WTC11 (cell line): ENCODE measurements at regions not wholly inside any gene's neighbourhood (a gene's known extent, or its start where the extent isn't known, plus 50 kb on each side); places are given as distances from the start of the nearest gene placed in this dataset.

Experiments
- ATAC-seq: fragments of 200-7000 bp; cut with Tn5 transposase; 2 replicates; pipeline ENCODE4 v1.10.0; 2021; ENCODE audit warnings: mild to moderate bottlenecking, moderate library complexity
- CTCF ChIA-PET: fragments of 300-600 bp; sonication (Branson Sonifier 250); formaldehyde crosslinking; loops from one replicate; lab custom pipeline; 2021; ENCODE audit warnings: antibody characterized with exemption; lab: Charles Lee
- POLR2A ChIA-PET: fragments of 350-600 bp; sonication (Branson Sonifier 250); formaldehyde crosslinking; loops from one replicate; lab custom pipeline; 2021; ENCODE audit warnings: antibody characterized with exemption; lab: Charles Lee
- DNase-seq: peaks from one replicate; pipeline ENCODE4 v3.0.0; 2021; ENCODE audit warnings: low spot score
- H3K27ac Mint-ChIP-seq: 2 replicates; pipeline ENCODE4 v1.8.0; 2021; ENCODE audit warnings: mixed read lengths
- H3K27me3 Mint-ChIP-seq: 2 replicates; pipeline ENCODE4 v1.8.0; 2021; ENCODE audit warnings: low read depth, mild to moderate bottlenecking, moderate library complexity, mixed read lengths
- H3K36me3 Mint-ChIP-seq: 2 replicates; pipeline ENCODE4 v1.8.0; 2021; ENCODE audit warnings: mixed read lengths
- H3K4me1 Mint-ChIP-seq: 2 replicates; pipeline ENCODE4 v1.8.0; 2022; ENCODE audit warnings: mixed read lengths
- H3K4me3 Mint-ChIP-seq: 2 replicates; pipeline ENCODE4 v1.8.0; 2021; ENCODE audit warnings: mild to moderate bottlenecking, moderate library complexity, mixed read lengths
- H3K9me3 Mint-ChIP-seq: 2 replicates; pipeline ENCODE4 v1.8.0; 2021; ENCODE audit warnings: mixed read lengths
- CREB1 ChIP-seq: sonication (generic); formaldehyde crosslinking; IDR thresholded peaks from 2 replicates; pipeline ENCODE4 v1.8.0; 2023; ENCODE audit warnings: mild to moderate bottlenecking, missing genetic modification reagents
- GABPB1 ChIP-seq: sonication (generic); formaldehyde crosslinking; IDR thresholded peaks from 2 replicates; pipeline ENCODE4 v1.8.1; 2023; ENCODE audit warnings: mild to moderate bottlenecking, missing genetic modification reagents
- GRHL2 ChIP-seq: fragments of 250-450 bp; sonication (Bioruptor Pico); IDR thresholded peaks from 2 replicates; pipeline ENCODE4 v1.8.0; 2022; ENCODE audit warnings: mild to moderate bottlenecking, moderate library complexity; ENCODE audit not compliant: insufficient replicate concordance, severe bottlenecking
- JAZF1 ChIP-seq: fragments of 250-450 bp; sonication (Bioruptor Pico); IDR thresholded peaks from 2 replicates; pipeline ENCODE4 v1.9.0; 2021; ENCODE audit warnings: moderate library complexity, mild to moderate bottlenecking, inconsistent platforms
- NFE2L1 ChIP-seq: sonication (generic); formaldehyde crosslinking; IDR thresholded peaks from 2 replicates; pipeline ENCODE4 v1.8.1; 2023; ENCODE audit warnings: missing genetic modification reagents
- SMAD3 ChIP-seq: sonication (generic); formaldehyde crosslinking; IDR thresholded peaks from 2 replicates; pipeline ENCODE4 v1.8.0; 2022; ENCODE audit warnings: missing genetic modification reagents, mild to moderate bottlenecking, borderline replicate concordance
- SMAD4 ChIP-seq: sonication (generic); formaldehyde crosslinking; IDR thresholded peaks from 2 replicates; pipeline ENCODE4 v1.8.0; 2022; ENCODE audit warnings: mild to moderate bottlenecking, missing genetic modification reagents
- SOX15 ChIP-seq: fragments of 250-450 bp; sonication (Bioruptor Pico); IDR thresholded peaks from 2 replicates; pipeline ENCODE4 v1.9.0; 2021; ENCODE audit warnings: mild to moderate bottlenecking
- TP53 ChIP-seq: sonication (generic); formaldehyde crosslinking; IDR thresholded peaks from 2 replicates; pipeline ENCODE4 v1.8.1; 2023; ENCODE audit warnings: mild to moderate bottlenecking, missing genetic modification reagents
- ZNF671 ChIP-seq: fragments of 250-450 bp; sonication (Bioruptor Pico); IDR thresholded peaks from 2 replicates; pipeline ENCODE4 v1.8.0; 2021; ENCODE audit warnings: mild to moderate bottlenecking
- TF ChIP-seq, protein P1 (sequence below): sonication (generic); formaldehyde crosslinking; IDR thresholded peaks from 2 replicates; pipeline ENCODE4 v1.8.1; 2022; ENCODE audit warnings: low read depth, mild to moderate bottlenecking, moderate library complexity, missing genetic modification reagents, borderline replicate concordance
- TF ChIP-seq, protein P2 (sequence below): sonication (generic); formaldehyde crosslinking; IDR thresholded peaks from 2 replicates; pipeline ENCODE4 v1.8.0; 2022; ENCODE audit warnings: mild to moderate bottlenecking, missing genetic modification reagents
- TF ChIP-seq, protein P3 (sequence below): fragments of 250-450 bp; sonication (Bioruptor Pico); IDR thresholded peaks from 2 replicates; pipeline ENCODE4 v1.9.0; 2021; ENCODE audit warnings: mild to moderate bottlenecking
- TF ChIP-seq, protein P4 (sequence below): sonication (generic); formaldehyde crosslinking; IDR thresholded peaks from 2 replicates; pipeline ENCODE4 v1.8.1; 2022; ENCODE audit warnings: low read depth, missing genetic modification reagents, borderline replicate concordance
- TF ChIP-seq, protein P5 (sequence below): sonication (generic); formaldehyde crosslinking; IDR thresholded peaks from 2 replicates; pipeline ENCODE4 v1.8.1; 2023; ENCODE audit warnings: mild to moderate bottlenecking, missing genetic modification reagents
- TF ChIP-seq, protein P6 (sequence below): sonication (generic); formaldehyde crosslinking; IDR thresholded peaks from 2 replicates; pipeline ENCODE4 v1.8.0; 2023; ENCODE audit warnings: mild to moderate bottlenecking, missing genetic modification reagents

DNA sequence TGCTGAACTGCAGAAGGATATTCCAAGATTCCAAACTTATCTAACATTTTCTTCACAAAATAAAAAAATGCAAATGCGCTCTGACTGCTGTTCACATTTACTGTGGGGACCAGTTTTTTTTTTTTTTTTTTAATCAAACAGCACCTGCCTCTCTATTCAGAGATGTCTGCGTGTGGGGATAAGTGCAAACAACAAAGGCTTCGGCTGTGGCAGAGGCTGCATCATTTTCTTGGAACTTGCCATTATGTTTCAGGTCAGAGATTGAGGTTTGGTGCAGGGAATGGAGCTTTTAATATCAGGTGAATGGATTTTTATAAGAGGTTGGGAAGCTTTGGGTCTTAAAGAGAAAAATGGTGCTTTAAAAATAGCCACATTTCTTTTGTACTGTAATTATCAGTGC, 78.2 kb upstream of the TET2 start:
- H3K9me3 Mint-ChIP-seq: no peaks in the 10 kb centered on the region
- TF ChIP-seq, protein P1, sequence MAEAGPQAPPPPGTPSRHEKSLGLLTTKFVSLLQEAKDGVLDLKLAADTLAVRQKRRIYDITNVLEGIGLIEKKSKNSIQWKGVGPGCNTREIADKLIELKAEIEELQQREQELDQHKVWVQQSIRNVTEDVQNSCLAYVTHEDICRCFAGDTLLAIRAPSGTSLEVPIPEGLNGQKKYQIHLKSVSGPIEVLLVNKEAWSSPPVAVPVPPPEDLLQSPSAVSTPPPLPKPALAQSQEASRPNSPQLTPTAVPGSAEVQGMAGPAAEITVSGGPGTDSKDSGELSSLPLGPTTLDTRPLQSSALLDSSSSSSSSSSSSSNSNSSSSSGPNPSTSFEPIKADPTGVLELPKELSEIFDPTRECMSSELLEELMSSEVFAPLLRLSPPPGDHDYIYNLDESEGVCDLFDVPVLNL (CRISPR knock-in tag): no peak
- TF ChIP-seq ZNF671 (CRISPR knock-in tag): no peak
- TF ChIP-seq SMAD3 (CRISPR knock-in tag): no peak
- TF ChIP-seq, protein P2, sequence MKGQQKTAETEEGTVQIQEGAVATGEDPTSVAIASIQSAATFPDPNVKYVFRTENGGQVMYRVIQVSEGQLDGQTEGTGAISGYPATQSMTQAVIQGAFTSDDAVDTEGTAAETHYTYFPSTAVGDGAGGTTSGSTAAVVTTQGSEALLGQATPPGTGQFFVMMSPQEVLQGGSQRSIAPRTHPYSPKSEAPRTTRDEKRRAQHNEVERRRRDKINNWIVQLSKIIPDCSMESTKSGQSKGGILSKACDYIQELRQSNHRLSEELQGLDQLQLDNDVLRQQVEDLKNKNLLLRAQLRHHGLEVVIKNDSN (CRISPR knock-in tag): no peak
- no peak for TF ChIP-seq GABPB1 (CRISPR knock-in tag)
- TF ChIP-seq, protein P3, sequence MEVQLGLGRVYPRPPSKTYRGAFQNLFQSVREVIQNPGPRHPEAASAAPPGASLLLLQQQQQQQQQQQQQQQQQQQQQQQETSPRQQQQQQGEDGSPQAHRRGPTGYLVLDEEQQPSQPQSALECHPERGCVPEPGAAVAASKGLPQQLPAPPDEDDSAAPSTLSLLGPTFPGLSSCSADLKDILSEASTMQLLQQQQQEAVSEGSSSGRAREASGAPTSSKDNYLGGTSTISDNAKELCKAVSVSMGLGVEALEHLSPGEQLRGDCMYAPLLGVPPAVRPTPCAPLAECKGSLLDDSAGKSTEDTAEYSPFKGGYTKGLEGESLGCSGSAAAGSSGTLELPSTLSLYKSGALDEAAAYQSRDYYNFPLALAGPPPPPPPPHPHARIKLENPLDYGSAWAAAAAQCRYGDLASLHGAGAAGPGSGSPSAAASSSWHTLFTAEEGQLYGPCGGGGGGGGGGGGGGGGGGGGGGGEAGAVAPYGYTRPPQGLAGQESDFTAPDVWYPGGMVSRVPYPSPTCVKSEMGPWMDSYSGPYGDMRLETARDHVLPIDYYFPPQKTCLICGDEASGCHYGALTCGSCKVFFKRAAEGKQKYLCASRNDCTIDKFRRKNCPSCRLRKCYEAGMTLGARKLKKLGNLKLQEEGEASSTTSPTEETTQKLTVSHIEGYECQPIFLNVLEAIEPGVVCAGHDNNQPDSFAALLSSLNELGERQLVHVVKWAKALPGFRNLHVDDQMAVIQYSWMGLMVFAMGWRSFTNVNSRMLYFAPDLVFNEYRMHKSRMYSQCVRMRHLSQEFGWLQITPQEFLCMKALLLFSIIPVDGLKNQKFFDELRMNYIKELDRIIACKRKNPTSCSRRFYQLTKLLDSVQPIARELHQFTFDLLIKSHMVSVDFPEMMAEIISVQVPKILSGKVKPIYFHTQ (CRISPR knock-in tag): no peak
- TF ChIP-seq NFE2L1 (CRISPR knock-in tag): no peak
- TF ChIP-seq CREB1 (CRISPR knock-in tag): no peak
- TF ChIP-seq SOX15 (CRISPR knock-in tag): no peak
- TF ChIP-seq, protein P4, sequence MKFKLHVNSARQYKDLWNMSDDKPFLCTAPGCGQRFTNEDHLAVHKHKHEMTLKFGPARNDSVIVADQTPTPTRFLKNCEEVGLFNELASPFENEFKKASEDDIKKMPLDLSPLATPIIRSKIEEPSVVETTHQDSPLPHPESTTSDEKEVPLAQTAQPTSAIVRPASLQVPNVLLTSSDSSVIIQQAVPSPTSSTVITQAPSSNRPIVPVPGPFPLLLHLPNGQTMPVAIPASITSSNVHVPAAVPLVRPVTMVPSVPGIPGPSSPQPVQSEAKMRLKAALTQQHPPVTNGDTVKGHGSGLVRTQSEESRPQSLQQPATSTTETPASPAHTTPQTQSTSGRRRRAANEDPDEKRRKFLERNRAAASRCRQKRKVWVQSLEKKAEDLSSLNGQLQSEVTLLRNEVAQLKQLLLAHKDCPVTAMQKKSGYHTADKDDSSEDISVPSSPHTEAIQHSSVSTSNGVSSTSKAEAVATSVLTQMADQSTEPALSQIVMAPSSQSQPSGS: no peak
- TF ChIP-seq JAZF1 (CRISPR knock-in tag): no peak
- no peak for TF ChIP-seq SMAD4 (CRISPR knock-in tag)
- no peak for TF ChIP-seq TP53 (CRISPR knock-in tag)
- TF ChIP-seq, protein P5, sequence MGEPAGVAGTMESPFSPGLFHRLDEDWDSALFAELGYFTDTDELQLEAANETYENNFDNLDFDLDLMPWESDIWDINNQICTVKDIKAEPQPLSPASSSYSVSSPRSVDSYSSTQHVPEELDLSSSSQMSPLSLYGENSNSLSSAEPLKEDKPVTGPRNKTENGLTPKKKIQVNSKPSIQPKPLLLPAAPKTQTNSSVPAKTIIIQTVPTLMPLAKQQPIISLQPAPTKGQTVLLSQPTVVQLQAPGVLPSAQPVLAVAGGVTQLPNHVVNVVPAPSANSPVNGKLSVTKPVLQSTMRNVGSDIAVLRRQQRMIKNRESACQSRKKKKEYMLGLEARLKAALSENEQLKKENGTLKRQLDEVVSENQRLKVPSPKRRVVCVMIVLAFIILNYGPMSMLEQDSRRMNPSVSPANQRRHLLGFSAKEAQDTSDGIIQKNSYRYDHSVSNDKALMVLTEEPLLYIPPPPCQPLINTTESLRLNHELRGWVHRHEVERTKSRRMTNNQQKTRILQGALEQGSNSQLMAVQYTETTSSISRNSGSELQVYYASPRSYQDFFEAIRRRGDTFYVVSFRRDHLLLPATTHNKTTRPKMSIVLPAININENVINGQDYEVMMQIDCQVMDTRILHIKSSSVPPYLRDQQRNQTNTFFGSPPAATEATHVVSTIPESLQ (CRISPR knock-in tag): no peak
- TF ChIP-seq, protein P6, sequence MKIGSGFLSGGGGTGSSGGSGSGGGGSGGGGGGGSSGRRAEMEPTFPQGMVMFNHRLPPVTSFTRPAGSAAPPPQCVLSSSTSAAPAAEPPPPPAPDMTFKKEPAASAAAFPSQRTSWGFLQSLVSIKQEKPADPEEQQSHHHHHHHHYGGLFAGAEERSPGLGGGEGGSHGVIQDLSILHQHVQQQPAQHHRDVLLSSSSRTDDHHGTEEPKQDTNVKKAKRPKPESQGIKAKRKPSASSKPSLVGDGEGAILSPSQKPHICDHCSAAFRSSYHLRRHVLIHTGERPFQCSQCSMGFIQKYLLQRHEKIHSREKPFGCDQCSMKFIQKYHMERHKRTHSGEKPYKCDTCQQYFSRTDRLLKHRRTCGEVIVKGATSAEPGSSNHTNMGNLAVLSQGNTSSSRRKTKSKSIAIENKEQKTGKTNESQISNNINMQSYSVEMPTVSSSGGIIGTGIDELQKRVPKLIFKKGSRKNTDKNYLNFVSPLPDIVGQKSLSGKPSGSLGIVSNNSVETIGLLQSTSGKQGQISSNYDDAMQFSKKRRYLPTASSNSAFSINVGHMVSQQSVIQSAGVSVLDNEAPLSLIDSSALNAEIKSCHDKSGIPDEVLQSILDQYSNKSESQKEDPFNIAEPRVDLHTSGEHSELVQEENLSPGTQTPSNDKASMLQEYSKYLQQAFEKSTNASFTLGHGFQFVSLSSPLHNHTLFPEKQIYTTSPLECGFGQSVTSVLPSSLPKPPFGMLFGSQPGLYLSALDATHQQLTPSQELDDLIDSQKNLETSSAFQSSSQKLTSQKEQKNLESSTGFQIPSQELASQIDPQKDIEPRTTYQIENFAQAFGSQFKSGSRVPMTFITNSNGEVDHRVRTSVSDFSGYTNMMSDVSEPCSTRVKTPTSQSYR: no peak
- no peak for TF ChIP-seq GRHL2 (CRISPR knock-in tag)
- DNase-seq (no peak), ATAC-seq (no peak)
- H3K27me3 Mint-ChIP-seq: no peaks in the 10 kb centered on the region; the same call in 1 of the 2 replicates
- no peak overlapping the region for H3K4me3 Mint-ChIP-seq
- no peaks in the 10 kb centered on the region for H3K4me1 Mint-ChIP-seq
- H3K36me3 Mint-ChIP-seq: no peaks in the 10 kb centered on the region
- CTCF ChIA-PET: no interaction called here
- POLR2A ChIA-PET: no interaction called here
- H3K27ac Mint-ChIP-seq: no peak overlapping the region
